Activated CD8-positive, alpha-beta memory T cell treated with anti-CD3 and anti-CD28 coated beads for 48 hours (primary cell): ENCODE measurements at regions not wholly inside any gene's neighbourhood (a gene's known extent, or its start where the extent isn't known, plus 50 kb on each side); places are given as distances from the start of the nearest gene placed in this dataset.
"Not testable (repeated sequence)": the region's sequence is repeated elsewhere in the genome, so short reads cannot be mapped to it uniquely, and the experiment has no call there.

Experiments used
- DNase-seq, 3 experiments: peaks; one replicate each; pipeline ENCODE4 v3.0.0-alpha.2; 2020; ENCODE audit warnings: low read depth in 2 of 3, low spot score in 2 of 3

DNA sequence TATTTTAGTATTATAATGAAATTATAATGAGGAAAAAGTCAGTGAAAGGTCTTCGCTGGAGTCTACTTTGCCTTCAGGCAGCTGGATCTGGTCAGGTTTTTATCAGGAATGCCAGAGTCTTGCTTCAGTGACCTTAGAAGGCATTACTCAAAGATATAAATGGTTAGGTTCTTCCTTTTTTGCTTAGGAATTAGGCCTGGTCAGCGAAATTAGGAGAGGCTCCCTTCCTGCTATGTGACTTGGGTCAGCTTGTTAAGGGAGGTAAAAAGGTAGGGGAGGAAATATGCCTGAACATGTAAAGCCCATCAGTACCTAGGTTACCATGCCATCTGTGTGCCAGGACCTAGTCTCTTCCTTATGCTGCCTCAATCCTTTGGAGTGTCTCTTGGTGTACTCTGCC is 115.1 kb downstream of the OTOR start:
- no peak for DNase-seq

GRCh38 chr20:16864069-16864468 is 115.9 kb downstream of the OTOR start:
- DNase-seq = no peak

- DNase-seq = no peak
These were observed 116.8 kb downstream of the OTOR start for GRCh38 chr20:16864963-16865362.

- no peak for DNase-seq
These were observed 117.2 kb downstream of the OTOR start for GRCh38 chr20:16865406-16865805.

- DNase-seq = not testable (repeated sequence)
These were observed 125.0 kb downstream of the OTOR start for GRCh38 chr20:16873124-16873523.

DNA sequence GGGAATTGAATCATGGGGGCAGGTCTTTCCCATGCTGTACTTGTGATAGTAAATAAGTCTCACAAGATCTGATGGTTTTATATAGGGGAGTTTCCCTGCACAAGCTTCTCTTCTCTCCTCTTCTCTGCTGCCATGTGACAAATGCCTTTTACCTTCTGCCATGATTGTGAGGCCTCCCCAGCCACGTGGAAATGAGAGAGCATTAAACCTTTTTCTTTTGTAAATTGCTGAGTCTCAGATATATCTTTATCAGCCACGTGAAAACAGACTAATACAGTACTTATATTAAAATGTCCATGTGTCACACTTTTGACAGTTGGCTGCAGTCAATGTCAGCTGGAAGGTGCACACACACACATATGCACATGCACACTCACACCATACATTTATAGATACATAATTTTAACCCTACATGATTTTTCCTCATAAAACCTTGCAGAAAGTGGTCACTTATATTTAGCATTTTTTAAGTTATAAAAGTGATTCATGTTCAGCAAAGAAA is 128.9 kb downstream of the OTOR start:
- no peak for DNase-seq

- DNase-seq = no peak
These were observed 137.6 kb downstream of the OTOR start for GRCh38 chr20:16885746-16886145.

- DNase-seq = no peak
These were observed 150.3 kb downstream of the OTOR start for GRCh38 chr20:16898433-16898832.

- no peak for DNase-seq
These were observed 154.5 kb downstream of the OTOR start for GRCh38 chr20:16902662-16903061.

- DNase-seq = no peak
These were observed 156.6 kb downstream of the OTOR start for GRCh38 chr20:16904751-16905150.

GRCh38 chr20:16914277-16914676 is 166.1 kb downstream of the OTOR start:
- DNase-seq = no peak

GRCh38 chr20:16916165-16916564 is 168.0 kb downstream of the OTOR start:
- no peak for DNase-seq

- DNase-seq = no peak
These were observed 169.5 kb downstream of the OTOR start for GRCh38 chr20:16917636-16918035.

- DNase-seq = no peak
These were observed 170.2 kb downstream of the OTOR start for GRCh38 chr20:16918366-16918765.

DNA sequence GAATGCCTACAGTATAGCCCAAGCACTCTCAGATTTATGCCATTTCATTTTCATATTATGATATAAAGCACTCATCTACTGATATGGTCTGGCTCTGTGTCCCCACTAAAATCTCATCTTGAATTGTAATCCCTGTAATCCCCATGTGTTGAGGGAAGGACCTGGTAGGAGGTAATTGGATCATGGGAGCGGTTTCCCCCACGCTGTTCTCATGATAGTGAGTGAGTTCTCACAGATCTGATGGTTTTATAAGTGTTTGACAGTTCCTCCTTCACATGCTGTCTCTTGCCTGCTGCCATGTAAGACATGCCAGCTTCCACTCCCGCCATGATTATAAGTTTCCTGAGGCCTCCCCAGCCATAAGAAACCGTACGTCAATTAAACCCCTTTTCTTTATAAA is 171.7 kb downstream of the OTOR start:
- DNase-seq = no peak

- DNase-seq = no peak
These were observed 174.7 kb downstream of the OTOR start for GRCh38 chr20:16922834-16923233.

DNA sequence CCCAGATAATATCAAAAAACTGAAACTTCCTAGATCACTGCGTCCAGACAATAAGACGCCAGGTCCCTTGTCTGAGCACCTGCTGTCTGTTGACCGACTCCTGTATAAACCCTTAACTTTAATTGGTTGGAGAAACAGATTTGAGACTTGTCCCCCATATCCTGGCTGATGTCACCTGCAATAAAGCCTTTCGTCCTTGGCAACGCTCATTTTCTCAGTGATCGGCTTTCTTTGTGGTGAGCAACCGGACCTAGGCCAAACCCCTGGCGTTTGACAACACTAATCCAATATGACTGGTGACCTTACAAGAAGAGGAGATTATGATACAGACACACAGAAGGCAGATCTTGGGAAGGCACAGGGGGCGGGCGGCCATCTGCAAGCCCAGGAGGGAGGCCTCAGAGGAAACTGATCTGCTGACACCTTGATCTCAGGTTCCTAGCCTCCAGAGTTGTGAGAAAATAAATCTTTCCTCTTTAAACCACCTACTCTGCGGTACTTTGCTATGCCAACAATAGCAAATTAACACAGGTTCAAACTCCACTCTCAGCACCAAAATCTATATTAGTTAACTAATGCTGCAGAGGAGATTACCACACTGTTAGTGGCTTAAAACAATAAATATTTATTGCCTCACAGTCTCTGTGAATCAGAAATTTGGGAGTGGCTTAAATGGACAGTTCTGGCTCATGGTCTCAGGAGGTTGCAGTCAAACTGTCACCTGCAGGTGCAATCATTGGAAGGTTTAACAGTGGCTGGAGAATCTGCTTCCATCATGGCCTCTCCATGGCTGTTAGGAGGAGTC is 178.7 kb downstream of the OTOR start:
- no peak for DNase-seq

DNA sequence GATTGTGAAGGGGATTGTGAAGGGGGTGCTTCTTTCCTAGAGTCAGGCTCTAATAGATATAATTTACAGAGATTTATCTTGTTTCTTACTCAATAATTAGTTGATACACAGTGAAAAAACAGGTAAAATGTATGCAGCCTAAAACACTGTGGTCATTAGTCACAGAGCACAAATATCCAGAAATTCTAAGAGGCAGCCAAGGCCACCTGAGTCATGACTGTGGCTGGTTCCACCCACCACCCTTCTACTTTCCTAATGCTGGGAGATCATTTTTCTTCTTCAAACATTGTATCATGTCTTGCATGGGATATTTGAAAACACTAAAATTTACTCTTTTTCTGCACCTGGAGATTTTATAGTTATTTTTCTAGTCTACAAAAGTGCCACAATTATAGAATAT is 181.6 kb downstream of the OTOR start:
- DNase-seq = no peak

DNA sequence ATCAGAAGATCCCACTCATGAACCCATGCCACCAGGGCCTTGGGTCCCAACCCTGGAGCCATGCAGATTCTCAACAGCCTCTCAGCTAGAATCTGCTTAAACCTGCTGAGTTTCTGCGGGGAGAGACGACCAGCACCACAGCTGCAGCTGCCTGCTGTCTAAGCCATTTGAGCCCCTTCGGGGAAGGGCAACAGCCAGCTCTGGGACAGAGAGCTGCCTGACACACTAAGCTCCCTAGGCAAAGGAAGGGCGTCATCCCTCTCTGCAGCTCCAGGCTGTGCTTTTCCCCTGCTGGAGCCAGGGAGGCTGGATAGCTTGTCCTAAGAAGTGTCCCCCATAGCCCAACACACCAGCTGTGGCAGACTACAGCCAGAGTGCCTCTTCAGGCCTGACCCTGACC is 182.5 kb downstream of the OTOR start:
- DNase-seq = no peak

GRCh38 chr20:16939051-16939450 is 190.9 kb downstream of the OTOR start:
- DNase-seq = no peak

GRCh38 chr20:16940701-16941100 is 192.5 kb downstream of the OTOR start:
- DNase-seq = no peak

GRCh38 chr20:16942051-16942450 is 193.9 kb downstream of the OTOR start:
- DNase-seq = no peak

DNA sequence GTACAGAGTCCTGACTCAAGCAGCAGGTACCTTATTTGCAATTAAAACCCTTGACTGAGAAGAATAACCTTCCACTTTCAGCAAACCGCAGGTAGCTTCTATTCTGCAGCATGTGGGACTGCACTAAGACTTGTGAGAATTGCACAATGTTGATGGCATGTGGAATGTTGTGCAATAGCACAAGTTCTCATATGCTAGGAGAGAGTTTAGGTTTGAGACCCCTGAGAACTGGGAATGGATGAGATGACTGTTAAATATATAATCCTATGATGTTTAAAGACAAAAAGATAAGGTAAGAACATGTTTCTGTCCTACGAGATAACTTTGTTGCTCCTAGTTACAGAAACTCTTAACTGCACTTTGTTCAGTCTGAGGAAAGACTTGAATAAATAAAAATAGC is 194.6 kb downstream of the OTOR start:
- no peak for DNase-seq
